WTC11 (cell line): ENCODE measurements at regions not wholly inside any gene's neighbourhood (a gene's known extent, or its start where the extent isn't known, plus 50 kb on each side); places are given as distances from the start of the nearest gene placed in this dataset.

ENCODE experiments used
- ATF6 ChIP-seq: sonication (generic); formaldehyde crosslinking; IDR thresholded peaks from 2 replicates; pipeline ENCODE4 v1.8.1; 2023; ENCODE audit warnings: mild to moderate bottlenecking, missing genetic modification reagents
- CBFB ChIP-seq: sonication (generic); formaldehyde crosslinking; IDR thresholded peaks from 2 replicates; pipeline ENCODE4 v1.8.1; 2022; ENCODE audit warnings: mild to moderate bottlenecking, low read depth, missing genetic modification reagents
- FOXP4 ChIP-seq: sonication (generic); formaldehyde crosslinking; IDR thresholded peaks from 2 replicates; pipeline ENCODE4 v1.8.0; 2022; ENCODE audit warnings: mild to moderate bottlenecking, missing genetic modification reagents
- HMGA2 ChIP-seq: fragments of 250-450 bp; sonication (Bioruptor Pico); IDR thresholded peaks from 2 replicates; pipeline ENCODE4 v1.4.0; 2021; ENCODE audit warnings: mild to moderate bottlenecking, moderate library complexity
- JUN ChIP-seq: sonication (generic); formaldehyde crosslinking; IDR thresholded peaks from 2 replicates; pipeline ENCODE4 v1.8.0; 2023; ENCODE audit warnings: mild to moderate bottlenecking, missing genetic modification reagents
- NFATC4 ChIP-seq: fragments of 250-450 bp; sonication (Bioruptor Pico); IDR thresholded peaks from 2 replicates; pipeline ENCODE4 v1.9.0; 2021; ENCODE audit warnings: mild to moderate bottlenecking
- TP53 ChIP-seq: sonication (generic); formaldehyde crosslinking; IDR thresholded peaks from 2 replicates; pipeline ENCODE4 v1.8.1; 2023; ENCODE audit warnings: mild to moderate bottlenecking, missing genetic modification reagents
- ZBTB21 ChIP-seq: sonication (generic); formaldehyde crosslinking; IDR thresholded peaks from 2 replicates; pipeline ENCODE4 v1.8.1; 2023; ENCODE audit warnings: mild to moderate bottlenecking, missing genetic modification reagents, borderline replicate concordance
- ZNF263 ChIP-seq: sonication (generic); formaldehyde crosslinking; IDR thresholded peaks from 2 replicates; pipeline ENCODE4 v1.8.1; 2022; ENCODE audit warnings: low read depth, mild to moderate bottlenecking, moderate library complexity, missing genetic modification reagents
- ZNF317 ChIP-seq: sonication (generic); formaldehyde crosslinking; IDR thresholded peaks from 2 replicates; pipeline ENCODE4 v1.8.1; 2023; ENCODE audit warnings: low read depth, mild to moderate bottlenecking, moderate library complexity, missing genetic modification reagents, borderline replicate concordance
- ZNF416 ChIP-seq: fragments of 250-450 bp; sonication (Bioruptor Pico); IDR thresholded peaks from 2 replicates; pipeline ENCODE4 v1.9.0; 2021; ENCODE audit warnings: mild to moderate bottlenecking, inconsistent platforms
- TF ChIP-seq, protein P1 (sequence below): fragments of 200-600 bp; IDR thresholded peaks from 2 replicates; pipeline ENCODE4 v1.8.0; 2022; ENCODE audit warnings: antibody characterized with exemption
- TF ChIP-seq, protein P2 (sequence below): sonication (generic); formaldehyde crosslinking; IDR thresholded peaks from 2 replicates; pipeline ENCODE4 v1.8.1; 2022; ENCODE audit warnings: mild to moderate bottlenecking, moderate library complexity, missing genetic modification reagents
- TF ChIP-seq, protein P3 (sequence below): sonication (generic); formaldehyde crosslinking; IDR thresholded peaks from 2 replicates; pipeline ENCODE4 v1.8.1; 2023; ENCODE audit warnings: mild to moderate bottlenecking, missing genetic modification reagents

- TF ChIP-seq, protein P1, sequence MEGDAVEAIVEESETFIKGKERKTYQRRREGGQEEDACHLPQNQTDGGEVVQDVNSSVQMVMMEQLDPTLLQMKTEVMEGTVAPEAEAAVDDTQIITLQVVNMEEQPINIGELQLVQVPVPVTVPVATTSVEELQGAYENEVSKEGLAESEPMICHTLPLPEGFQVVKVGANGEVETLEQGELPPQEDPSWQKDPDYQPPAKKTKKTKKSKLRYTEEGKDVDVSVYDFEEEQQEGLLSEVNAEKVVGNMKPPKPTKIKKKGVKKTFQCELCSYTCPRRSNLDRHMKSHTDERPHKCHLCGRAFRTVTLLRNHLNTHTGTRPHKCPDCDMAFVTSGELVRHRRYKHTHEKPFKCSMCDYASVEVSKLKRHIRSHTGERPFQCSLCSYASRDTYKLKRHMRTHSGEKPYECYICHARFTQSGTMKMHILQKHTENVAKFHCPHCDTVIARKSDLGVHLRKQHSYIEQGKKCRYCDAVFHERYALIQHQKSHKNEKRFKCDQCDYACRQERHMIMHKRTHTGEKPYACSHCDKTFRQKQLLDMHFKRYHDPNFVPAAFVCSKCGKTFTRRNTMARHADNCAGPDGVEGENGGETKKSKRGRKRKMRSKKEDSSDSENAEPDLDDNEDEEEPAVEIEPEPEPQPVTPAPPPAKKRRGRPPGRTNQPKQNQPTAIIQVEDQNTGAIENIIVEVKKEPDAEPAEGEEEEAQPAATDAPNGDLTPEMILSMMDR: no peak
- no peak for TF ChIP-seq JUN (CRISPR knock-in tag)
- no peak for TF ChIP-seq TP53 (CRISPR knock-in tag)
- no peak for TF ChIP-seq ATF6 (CRISPR knock-in tag)
- no peak for TF ChIP-seq CBFB (CRISPR knock-in tag)
- TF ChIP-seq, protein P2, sequence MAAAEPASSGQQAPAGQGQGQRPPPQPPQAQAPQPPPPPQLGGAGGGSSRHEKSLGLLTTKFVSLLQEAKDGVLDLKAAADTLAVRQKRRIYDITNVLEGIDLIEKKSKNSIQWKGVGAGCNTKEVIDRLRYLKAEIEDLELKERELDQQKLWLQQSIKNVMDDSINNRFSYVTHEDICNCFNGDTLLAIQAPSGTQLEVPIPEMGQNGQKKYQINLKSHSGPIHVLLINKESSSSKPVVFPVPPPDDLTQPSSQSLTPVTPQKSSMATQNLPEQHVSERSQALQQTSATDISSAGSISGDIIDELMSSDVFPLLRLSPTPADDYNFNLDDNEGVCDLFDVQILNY (CRISPR knock-in tag): no peak
- no peak for TF ChIP-seq HMGA2 (CRISPR knock-in tag)
- TF ChIP-seq, protein P3, sequence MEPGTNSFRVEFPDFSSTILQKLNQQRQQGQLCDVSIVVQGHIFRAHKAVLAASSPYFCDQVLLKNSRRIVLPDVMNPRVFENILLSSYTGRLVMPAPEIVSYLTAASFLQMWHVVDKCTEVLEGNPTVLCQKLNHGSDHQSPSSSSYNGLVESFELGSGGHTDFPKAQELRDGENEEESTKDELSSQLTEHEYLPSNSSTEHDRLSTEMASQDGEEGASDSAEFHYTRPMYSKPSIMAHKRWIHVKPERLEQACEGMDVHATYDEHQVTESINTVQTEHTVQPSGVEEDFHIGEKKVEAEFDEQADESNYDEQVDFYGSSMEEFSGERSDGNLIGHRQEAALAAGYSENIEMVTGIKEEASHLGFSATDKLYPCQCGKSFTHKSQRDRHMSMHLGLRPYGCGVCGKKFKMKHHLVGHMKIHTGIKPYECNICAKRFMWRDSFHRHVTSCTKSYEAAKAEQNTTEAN (CRISPR knock-in tag): no peak
- TF ChIP-seq NFATC4 (CRISPR knock-in tag): no peak
- TF ChIP-seq ZNF317: no peak
- no peak for TF ChIP-seq FOXP4 (CRISPR knock-in tag)
- TF ChIP-seq ZBTB21 (CRISPR knock-in tag): no peak
- TF ChIP-seq ZNF263: no peak
- TF ChIP-seq ZNF416 (CRISPR knock-in tag): no peak
Measured at GRCh38 chr20:7516621-7517111, 423.6 kb downstream of the HAO1 start.
